Gastroesophageal sphincter (tissue), 4 donors: ENCODE measurements at regions not wholly inside any gene's neighbourhood (a gene's known extent, or its start where the extent isn't known, plus 50 kb on each side); places are given as distances from the start of the nearest gene placed in this dataset.

Experiments used
- ATAC-seq: fragments of 150-250 bp; one replicate; pipeline ENCODE4 v1.9.1; 2016; ENCODE audit warnings: mild to moderate bottlenecking, moderate library complexity
- H3K27ac ChIP-seq, 4 donors: fragments of 200-600 bp; sonication (generic) in 3 of 4; 1 replicate in 3 of 4; 2 replicates in 1 of 4; pipeline ENCODE4 v1.5.1; 2016 to 2019
- H3K27me3 ChIP-seq: fragments of 200-600 bp; sonication (generic); one replicate; pipeline ENCODE4 v1.5.1; 2019
- H3K36me3 ChIP-seq, 2 donors: fragments of 200-600 bp; sonication (generic); one replicate each; pipeline ENCODE4 v1.5.1; 2019; ENCODE audit warnings: control low read depth in 1 of 2
- H3K4me1 ChIP-seq, 3 donors: fragments of 200-600 bp; sonication (generic); 1 replicate in 2 of 3; 2 replicates in 1 of 3; pipeline ENCODE4 v1.5.1; 2016 to 2019; ENCODE audit warnings: control low read depth in 2 of 3
- H3K4me3 ChIP-seq, 2 donors: fragments of 200-600 bp; sonication (generic); one replicate each; pipeline ENCODE4 v1.5.1; 2019; ENCODE audit warnings: mild to moderate bottlenecking in 1 of 2, moderate library complexity in 1 of 2
- H3K9me3 ChIP-seq, 3 donors: fragments of 200-600 bp; sonication (generic); one replicate each; pipeline ENCODE4 v1.5.1; 2017 to 2019; ENCODE audit warnings: control low read depth in 2 of 3
- EP300 ChIP-seq: sonication (generic); formaldehyde crosslinking; IDR thresholded peaks from one replicate; pipeline ENCODE4 v1.6.1; 2017; ENCODE audit warnings: antibody characterized with exemption, mild to moderate bottlenecking
- POLR2A ChIP-seq, 2 donors: fragments of 450-650 bp; IDR thresholded peaks; one replicate each; pipeline ENCODE4 v1.6.1; 2017; ENCODE audit warnings: antibody characterized with exemption in 2 of 2, mild to moderate bottlenecking in 2 of 2, moderate library complexity in 1 of 2
- POLR2AphosphoS5 ChIP-seq: sonication (generic); formaldehyde crosslinking; IDR thresholded peaks from one replicate; pipeline ENCODE4 v1.6.1; 2017; ENCODE audit warnings: antibody characterized with exemption
- WGBS, 2 donors: methylation state at CpG; one replicate each; pipeline ENCODE4 v1.1.5; 2018; ENCODE audit warnings: low coverage in 1 of 2; 5-methylcytosine and 5-hydroxymethylcytosine counted together
- TF ChIP-seq, protein P1 (sequence below), 4 experiments: fragments of 200-600 bp in 2 of 4; fragments of 450-650 bp in 2 of 4; sonication (generic) in 1 of 4; IDR thresholded peaks; one replicate each; pipeline ENCODE4 v1.5.1; 2017 to 2019; ENCODE audit warnings: antibody characterized with exemption in 4 of 4, mild to moderate bottlenecking in 2 of 4, moderate library complexity in 2 of 4

DNA sequence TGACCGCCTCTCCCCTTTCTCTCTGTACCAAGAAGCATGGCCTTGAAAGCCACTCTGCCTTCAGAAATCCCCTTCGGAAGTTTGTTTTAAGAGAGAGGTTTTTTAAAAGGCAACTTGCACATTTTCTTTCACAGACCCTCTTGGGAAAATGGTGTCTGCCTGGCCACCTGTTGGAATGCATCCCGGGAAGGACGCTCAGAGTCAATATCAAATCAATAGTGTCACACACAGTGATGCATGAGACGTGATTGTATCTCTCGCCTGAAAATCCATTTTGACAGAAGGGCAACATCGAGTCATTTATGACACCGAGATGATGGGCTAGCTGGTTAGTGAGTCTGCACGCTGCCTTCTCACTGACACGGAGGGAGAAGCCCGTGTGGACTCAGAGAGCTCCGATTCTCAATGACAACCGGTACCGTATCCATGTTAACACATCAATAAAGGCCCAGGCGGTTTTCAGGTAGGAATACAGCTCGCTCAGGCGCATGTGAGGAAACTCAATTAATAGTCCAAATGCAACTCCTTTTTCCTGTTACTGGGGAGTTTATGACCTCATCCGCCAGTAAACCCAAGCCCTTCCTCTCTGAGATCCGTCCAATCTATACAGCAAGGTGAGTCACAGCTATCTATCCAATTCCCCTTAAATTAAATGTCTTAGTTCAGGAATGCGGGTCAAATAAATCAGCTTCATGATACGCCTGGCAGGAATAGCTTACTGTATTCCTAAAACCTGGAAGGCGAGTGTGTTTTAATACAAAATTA is 621.5 kb upstream of the MKI67 start:
- ATAC-seq = no peak
- peaks cover 11% of the 10 kb centered on the region for H3K27me3 ChIP-seq
- WGBS, 2 donors = 83 to 88% methylated on average over 10 to 16 of the region's 22 CpGs
- H3K4me1 ChIP-seq = no peaks in the 10 kb centered on the region
- no peak for TF ChIP-seq EP300
- TF ChIP-seq POLR2A (IDR thresholded peaks at IDR 0.05) = no peak
- TF ChIP-seq, protein P1, sequence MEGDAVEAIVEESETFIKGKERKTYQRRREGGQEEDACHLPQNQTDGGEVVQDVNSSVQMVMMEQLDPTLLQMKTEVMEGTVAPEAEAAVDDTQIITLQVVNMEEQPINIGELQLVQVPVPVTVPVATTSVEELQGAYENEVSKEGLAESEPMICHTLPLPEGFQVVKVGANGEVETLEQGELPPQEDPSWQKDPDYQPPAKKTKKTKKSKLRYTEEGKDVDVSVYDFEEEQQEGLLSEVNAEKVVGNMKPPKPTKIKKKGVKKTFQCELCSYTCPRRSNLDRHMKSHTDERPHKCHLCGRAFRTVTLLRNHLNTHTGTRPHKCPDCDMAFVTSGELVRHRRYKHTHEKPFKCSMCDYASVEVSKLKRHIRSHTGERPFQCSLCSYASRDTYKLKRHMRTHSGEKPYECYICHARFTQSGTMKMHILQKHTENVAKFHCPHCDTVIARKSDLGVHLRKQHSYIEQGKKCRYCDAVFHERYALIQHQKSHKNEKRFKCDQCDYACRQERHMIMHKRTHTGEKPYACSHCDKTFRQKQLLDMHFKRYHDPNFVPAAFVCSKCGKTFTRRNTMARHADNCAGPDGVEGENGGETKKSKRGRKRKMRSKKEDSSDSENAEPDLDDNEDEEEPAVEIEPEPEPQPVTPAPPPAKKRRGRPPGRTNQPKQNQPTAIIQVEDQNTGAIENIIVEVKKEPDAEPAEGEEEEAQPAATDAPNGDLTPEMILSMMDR (IDR thresholded peaks at IDR 0.05) = no peak
- TF ChIP-seq POLR2AphosphoS5 = no peak
- H3K4me3 ChIP-seq = no peak overlapping the region
- peaks cover 0 to 11% (median 0%) of the 10 kb centered on the region in 3 donors for H3K9me3 ChIP-seq
- no peaks in the 10 kb centered on the region for H3K36me3 ChIP-seq
- no peak overlapping the region for H3K27ac ChIP-seq

- H3K4me1 ChIP-seq = no peaks in the 10 kb centered on the region
- H3K27me3 ChIP-seq = peaks cover 9% of the 10 kb centered on the region
- peaks cover 0 to 11% (median 0%) of the 10 kb centered on the region in 3 donors for H3K9me3 ChIP-seq
- WGBS, 2 donors = 72% methylated on average over 2 of the region's 7 CpGs; no CpG with 5 or more reads in 1 of the 2 donors
- no peak overlapping the region for H3K4me3 ChIP-seq
- TF ChIP-seq POLR2AphosphoS5 (no peak), POLR2A (IDR thresholded peaks at IDR 0.05) (no peak), EP300 (no peak)
- TF ChIP-seq, protein P1 (IDR thresholded peaks at IDR 0.05) = no peak
- H3K27ac ChIP-seq = no peak overlapping the region
- peak; percentile 46 for ATAC-seq
- H3K36me3 ChIP-seq = no peaks in the 10 kb centered on the region
Observed at GRCh38 chr10:128751284-128751683, 625.1 kb upstream of the MKI67 start.

- Histone ChIP-seq H3K27ac (no peak overlapping the region), H3K4me3 (no peak overlapping the region), H3K27me3 (peaks cover 9% of the 10 kb centered on the region), H3K9me3 (peaks cover 0 to 11% (median 0%) of the 10 kb centered on the region in 3 donors), H3K36me3 (no peaks in the 10 kb centered on the region), H3K4me1 (no peaks in the 10 kb centered on the region)
- WGBS, 2 donors = 92 to 100% methylated on average over 3 of the region's 3 CpGs
- ATAC-seq = no peak
- TF ChIP-seq, protein P1 (IDR thresholded peaks at IDR 0.05) = no peak
- TF ChIP-seq EP300 (no peak), POLR2A (IDR thresholded peaks at IDR 0.05) (no peak), POLR2AphosphoS5 (no peak)
Observed at GRCh38 chr10:128751851-128752250, 625.6 kb upstream of the MKI67 start.

GRCh38 chr10:128759174-128759573 is 633.0 kb upstream of the MKI67 start:
- no peak for ATAC-seq
- Histone ChIP-seq H3K27ac (no peak overlapping the region), H3K9me3 (no peaks in the 10 kb centered on the region), H3K4me3 (no peak overlapping the region), H3K27me3 (no peaks in the 10 kb centered on the region), H3K36me3 (no peaks in the 10 kb centered on the region), H3K4me1 (no peaks in the 10 kb centered on the region)
- TF ChIP-seq POLR2AphosphoS5 (no peak), POLR2A (IDR thresholded peaks at IDR 0.05) (no peak), EP300 (no peak)
- TF ChIP-seq, protein P1 (IDR thresholded peaks at IDR 0.05) = no peak
- WGBS, 2 donors = 86 to 100% methylated on average over 8 of the region's 8 CpGs

- Histone ChIP-seq H3K36me3 (no peaks in the 10 kb centered on the region), H3K4me3 (no peak overlapping the region), H3K27ac (no peak overlapping the region), H3K9me3 (no peaks in the 10 kb centered on the region), H3K4me1 (no peaks in the 10 kb centered on the region), H3K27me3 (no peaks in the 10 kb centered on the region)
- ATAC-seq = no peak
- 73 to 81% methylated on average over 4 of the region's 4 CpGs for WGBS, 2 donors
- TF ChIP-seq, protein P1 (IDR thresholded peaks at IDR 0.05) = no peak
Observed at GRCh38 chr10:128763588-128763987, 637.4 kb upstream of the MKI67 start.
